ENCODE measurements at regions not wholly inside any gene's neighbourhood (a gene's known extent, or its start where the extent isn't known, plus 50 kb on each side); places are given as distances from the start of the nearest gene placed in this dataset.

DNA sequence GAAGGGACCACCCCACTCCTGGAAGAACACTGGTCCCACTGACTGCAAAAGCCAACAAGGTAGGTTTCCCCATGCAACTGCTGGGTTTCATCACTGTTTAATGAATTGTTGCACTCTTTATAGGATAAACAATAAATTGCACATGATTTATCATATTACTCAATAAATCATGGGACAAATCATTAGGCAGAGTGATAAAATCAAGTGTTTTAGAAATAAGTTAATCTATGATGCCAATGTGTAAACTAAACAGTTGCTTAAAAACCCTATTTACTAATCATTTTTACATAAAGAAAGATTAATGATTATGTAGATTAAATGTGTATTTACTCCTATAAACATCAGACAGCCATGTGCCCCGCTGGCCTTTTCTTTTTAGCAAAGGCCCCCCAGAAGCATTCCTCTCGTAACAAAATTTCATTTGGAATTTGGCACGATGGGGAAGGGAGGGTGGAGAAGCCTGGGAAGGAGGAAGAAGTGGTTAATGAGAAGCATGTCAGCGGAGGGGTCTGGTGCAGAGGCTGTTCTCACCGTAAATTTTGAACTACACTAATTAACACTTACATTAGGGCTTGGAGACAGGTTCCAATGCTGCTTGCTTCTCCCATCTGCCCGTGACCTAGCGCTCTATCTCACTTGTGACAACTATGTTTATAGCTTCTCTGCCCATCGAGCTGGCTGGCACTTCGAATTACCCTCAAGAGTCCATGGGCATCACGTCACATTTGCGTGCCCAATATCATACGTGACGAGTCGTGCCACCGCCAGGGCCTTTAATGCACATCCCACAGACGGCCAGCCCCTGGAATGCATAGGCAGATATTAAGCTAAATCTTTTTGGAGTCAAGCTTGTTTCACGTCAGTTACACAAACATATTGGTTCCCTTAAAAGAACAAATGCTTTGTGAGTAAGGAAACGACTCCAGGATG, 357.7 kb upstream of the TSHZ3 start:
- no peaks in the 10 kb centered on the region for H3K4me1 ChIP-seq (ENCODE audit: control insufficient read depth, low read depth, low read length)
- no peak overlapping the region for H3K9ac ChIP-seq (ENCODE audit: low read length)
- H3K27me3 ChIP-seq (ENCODE audit: control insufficient read depth, insufficient read depth, low read length) = no peaks in the 10 kb centered on the region
- no peak overlapping the region for H3K4me3 ChIP-seq (ENCODE audit: low read length)
- H3K36me3 ChIP-seq (ENCODE audit: control insufficient read depth, low read depth, low read length) = no peaks in the 10 kb centered on the region
- H3K9me3 ChIP-seq (ENCODE audit: control insufficient read depth, low read depth, low read length) = no peaks in the 10 kb centered on the region
- no peak overlapping the region for H3K27ac ChIP-seq (ENCODE audit: low read length)

- no peak overlapping the region for H3K4me3 ChIP-seq (ENCODE audit: low read length)
- no peaks in the 10 kb centered on the region for H3K9me3 ChIP-seq (ENCODE audit: control insufficient read depth, low read depth, low read length)
- H3K4me1 ChIP-seq (ENCODE audit: control insufficient read depth, low read depth, low read length) = no peaks in the 10 kb centered on the region
- no peak overlapping the region for H3K9ac ChIP-seq (ENCODE audit: low read length)
- H3K27ac ChIP-seq (ENCODE audit: low read length) = no peak overlapping the region
- H3K27me3 ChIP-seq (ENCODE audit: control insufficient read depth, insufficient read depth, low read length) = no peaks in the 10 kb centered on the region
- H3K36me3 ChIP-seq (ENCODE audit: control insufficient read depth, low read depth, low read length) = no peaks in the 10 kb centered on the region
Observed at GRCh38 chr19:31708520-31708919, 359.3 kb upstream of the TSHZ3 start.

DNA sequence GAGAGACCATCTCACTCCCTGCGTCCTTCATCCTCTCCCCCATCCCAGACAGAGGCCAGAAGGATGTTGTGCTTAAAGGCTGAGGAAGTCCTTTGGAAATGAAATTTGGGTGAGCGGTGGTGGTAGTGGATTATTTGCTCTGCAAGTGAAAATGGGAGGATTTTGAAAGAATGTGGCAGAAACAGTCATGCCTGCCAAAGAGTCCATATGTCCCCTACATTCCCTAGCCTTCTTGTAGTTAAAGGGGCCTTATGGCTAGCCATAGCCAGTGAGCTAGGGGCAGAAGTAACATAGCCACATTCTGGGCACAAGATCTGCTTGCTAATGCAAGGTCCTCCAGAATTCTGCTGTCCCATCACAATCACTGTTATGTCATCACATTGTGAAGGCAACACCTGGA, 360.2 kb upstream of the TSHZ3 start:
- H3K27me3 ChIP-seq (ENCODE audit: control insufficient read depth, insufficient read depth, low read length) = no peaks in the 10 kb centered on the region
- no peaks in the 10 kb centered on the region for H3K9me3 ChIP-seq (ENCODE audit: control insufficient read depth, low read depth, low read length)
- H3K4me3 ChIP-seq (ENCODE audit: low read length) = no peak overlapping the region
- no peak overlapping the region for H3K9ac ChIP-seq (ENCODE audit: low read length)
- H3K36me3 ChIP-seq (ENCODE audit: control insufficient read depth, low read depth, low read length) = no peaks in the 10 kb centered on the region
- no peaks in the 10 kb centered on the region for H3K4me1 ChIP-seq (ENCODE audit: control insufficient read depth, low read depth, low read length)
- H3K27ac ChIP-seq (ENCODE audit: low read length) = no peak overlapping the region

GRCh38 chr19:31715249-31715945, 366.2 kb upstream of the TSHZ3 start:
- no peak overlapping the region for H3K9ac ChIP-seq (ENCODE audit: low read length)
- H3K36me3 ChIP-seq (ENCODE audit: control insufficient read depth, low read depth, low read length) = no peaks in the 10 kb centered on the region
- H3K27ac ChIP-seq (ENCODE audit: low read length) = no peak overlapping the region
- no peaks in the 10 kb centered on the region for H3K4me1 ChIP-seq (ENCODE audit: control insufficient read depth, low read depth, low read length)
- H3K27me3 ChIP-seq (ENCODE audit: control insufficient read depth, insufficient read depth, low read length) = no peaks in the 10 kb centered on the region
- no peak overlapping the region for H3K4me3 ChIP-seq (ENCODE audit: low read length)
- H3K9me3 ChIP-seq (ENCODE audit: control insufficient read depth, low read depth, low read length) = no peaks in the 10 kb centered on the region

- Histone ChIP-seq H3K36me3 (ENCODE audit: control insufficient read depth, low read depth, low read length) (no peaks in the 10 kb centered on the region), H3K27ac (ENCODE audit: low read length) (no peak overlapping the region), H3K4me1 (ENCODE audit: control insufficient read depth, low read depth, low read length) (no peaks in the 10 kb centered on the region), H3K4me3 (ENCODE audit: low read length) (no peak overlapping the region), H3K27me3 (ENCODE audit: control insufficient read depth, insufficient read depth, low read length) (no peaks in the 10 kb centered on the region), H3K9ac (ENCODE audit: low read length) (no peak overlapping the region), H3K9me3 (ENCODE audit: control insufficient read depth, low read depth, low read length) (no peaks in the 10 kb centered on the region)
Observed at GRCh38 chr19:31716826-31717225, 367.6 kb upstream of the TSHZ3 start.

DNA sequence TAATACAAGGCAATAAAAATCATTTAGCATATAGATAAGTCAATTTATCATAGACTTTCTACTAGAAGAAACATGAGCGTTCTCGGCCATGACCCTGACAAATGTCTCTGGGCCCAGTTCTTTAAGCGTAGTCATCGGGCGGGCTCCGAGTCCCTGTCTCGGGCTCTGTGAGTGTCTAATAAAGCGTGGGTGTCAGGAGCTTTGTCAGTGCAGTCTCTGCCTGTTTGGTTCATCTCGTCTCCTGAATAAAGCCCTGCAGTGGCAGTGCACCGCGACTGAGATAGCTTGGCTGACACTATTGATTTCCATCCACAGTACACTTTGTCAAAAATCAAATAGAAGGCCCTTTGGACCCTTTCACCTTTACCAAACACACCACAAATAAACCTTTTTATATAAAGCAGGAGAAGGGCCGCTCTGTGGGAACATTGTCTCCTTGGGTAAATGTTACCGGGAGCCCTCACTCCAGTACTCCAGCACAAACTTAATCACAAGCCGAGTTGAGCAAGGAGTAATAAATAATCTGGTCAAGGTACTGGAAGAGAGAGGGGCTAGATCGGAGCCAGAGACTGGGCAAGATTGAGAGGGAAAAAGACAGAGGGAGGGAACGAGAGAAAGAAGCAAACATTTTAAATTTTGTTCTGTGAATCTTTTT, 368.2 kb upstream of the TSHZ3 start:
- H3K27ac ChIP-seq (ENCODE audit: low read length) = no peak overlapping the region
- no peaks in the 10 kb centered on the region for H3K9me3 ChIP-seq (ENCODE audit: control insufficient read depth, low read depth, low read length)
- H3K27me3 ChIP-seq (ENCODE audit: control insufficient read depth, insufficient read depth, low read length) = no peaks in the 10 kb centered on the region
- H3K4me3 ChIP-seq (ENCODE audit: low read length) = no peak overlapping the region
- no peaks in the 10 kb centered on the region for H3K36me3 ChIP-seq (ENCODE audit: control insufficient read depth, low read depth, low read length)
- no peak overlapping the region for H3K9ac ChIP-seq (ENCODE audit: low read length)
- no peaks in the 10 kb centered on the region for H3K4me1 ChIP-seq (ENCODE audit: control insufficient read depth, low read depth, low read length)

GRCh38 chr19:31718032-31718431, 368.8 kb upstream of the TSHZ3 start:
- no peaks in the 10 kb centered on the region for H3K36me3 ChIP-seq (ENCODE audit: control insufficient read depth, low read depth, low read length)
- H3K9me3 ChIP-seq (ENCODE audit: control insufficient read depth, low read depth, low read length) = no peaks in the 10 kb centered on the region
- no peaks in the 10 kb centered on the region for H3K4me1 ChIP-seq (ENCODE audit: control insufficient read depth, low read depth, low read length)
- no peak overlapping the region for H3K9ac ChIP-seq (ENCODE audit: low read length)
- H3K27me3 ChIP-seq (ENCODE audit: control insufficient read depth, insufficient read depth, low read length) = no peaks in the 10 kb centered on the region
- H3K4me3 ChIP-seq (ENCODE audit: low read length) = no peak overlapping the region
- H3K27ac ChIP-seq (ENCODE audit: low read length) = no peak overlapping the region

DNA sequence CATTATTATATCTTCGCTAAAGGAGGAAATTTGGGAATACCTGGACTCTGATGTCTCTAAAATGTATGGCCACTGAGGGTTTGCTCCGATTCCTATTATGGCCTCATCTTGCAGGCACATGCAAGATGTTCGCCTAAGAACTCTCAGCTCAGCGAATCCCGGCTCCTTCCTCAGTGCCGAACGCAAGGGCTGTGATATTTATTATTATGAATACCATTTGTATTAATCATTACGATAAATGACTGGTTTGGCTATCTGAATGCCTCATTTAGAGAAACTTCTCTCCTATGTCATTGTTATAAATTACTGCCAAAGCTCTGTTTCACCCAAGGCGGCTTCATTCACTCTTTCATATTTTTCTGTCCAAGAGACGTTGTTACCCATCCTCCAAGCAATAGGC, 369.7 kb upstream of the TSHZ3 start:
- H3K27me3 ChIP-seq (ENCODE audit: control insufficient read depth, insufficient read depth, low read length) = no peaks in the 10 kb centered on the region
- no peak overlapping the region for H3K9ac ChIP-seq (ENCODE audit: low read length)
- no peaks in the 10 kb centered on the region for H3K9me3 ChIP-seq (ENCODE audit: control insufficient read depth, low read depth, low read length)

GRCh38 chr19:31723101-31723500, 373.9 kb upstream of the TSHZ3 start:
- no peak overlapping the region for H3K9ac ChIP-seq (ENCODE audit: low read length)
- no peaks in the 10 kb centered on the region for H3K4me1 ChIP-seq (ENCODE audit: control insufficient read depth, low read depth, low read length)
- H3K36me3 ChIP-seq (ENCODE audit: control insufficient read depth, low read depth, low read length) = no peaks in the 10 kb centered on the region
- H3K27ac ChIP-seq (ENCODE audit: low read length) = no peak overlapping the region
- no peaks in the 10 kb centered on the region for H3K9me3 ChIP-seq (ENCODE audit: control insufficient read depth, low read depth, low read length)
- H3K4me3 ChIP-seq (ENCODE audit: low read length) = no peak overlapping the region
- H3K27me3 ChIP-seq (ENCODE audit: control insufficient read depth, insufficient read depth, low read length) = no peaks in the 10 kb centered on the region

More for the DNA sequence above, 369.7 kb upstream of the TSHZ3 start:
- H3K36me3 ChIP-seq (ENCODE audit: control insufficient read depth, low read depth, low read length) = no peaks in the 10 kb centered on the region
- H3K27ac ChIP-seq (ENCODE audit: low read length) = no peak overlapping the region
- H3K4me1 ChIP-seq (ENCODE audit: control insufficient read depth, low read depth, low read length) = no peaks in the 10 kb centered on the region
- no peak overlapping the region for H3K4me3 ChIP-seq (ENCODE audit: low read length)

- no peak overlapping the region for H3K4me3 ChIP-seq (ENCODE audit: low read length)
- H3K27me3 ChIP-seq (ENCODE audit: control insufficient read depth, insufficient read depth, low read length) = no peaks in the 10 kb centered on the region
- H3K36me3 ChIP-seq (ENCODE audit: control insufficient read depth, low read depth, low read length) = no peaks in the 10 kb centered on the region
- H3K27ac ChIP-seq (ENCODE audit: low read length) = no peak overlapping the region
- no peaks in the 10 kb centered on the region for H3K4me1 ChIP-seq (ENCODE audit: control insufficient read depth, low read depth, low read length)
- no peaks in the 10 kb centered on the region for H3K9me3 ChIP-seq (ENCODE audit: control insufficient read depth, low read depth, low read length)
- no peak overlapping the region for H3K9ac ChIP-seq (ENCODE audit: low read length)
Observed at GRCh38 chr19:31725051-31725450, 375.8 kb upstream of the TSHZ3 start.

DNA sequence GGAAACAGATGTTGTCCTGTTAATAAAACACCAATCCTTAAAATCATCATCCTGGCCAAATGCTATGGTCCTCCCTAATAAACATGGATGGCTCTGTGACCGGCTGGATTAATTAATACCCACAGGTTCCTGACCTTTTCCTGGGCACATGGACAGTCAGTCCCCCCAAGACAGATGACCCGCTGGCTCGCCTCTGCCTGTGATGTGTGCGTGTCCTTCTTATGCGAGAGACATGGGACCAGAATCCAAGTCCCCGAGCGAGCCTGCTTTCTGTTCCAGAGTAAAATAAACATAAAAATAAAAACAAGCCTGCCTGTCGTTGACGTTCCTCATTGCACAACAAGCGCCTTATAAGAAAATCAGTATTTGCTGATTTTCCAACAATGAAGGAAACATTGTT, 378.3 kb upstream of the TSHZ3 start:
- Histone ChIP-seq H3K27ac (ENCODE audit: low read length) (no peak overlapping the region), H3K27me3 (ENCODE audit: control insufficient read depth, insufficient read depth, low read length) (no peaks in the 10 kb centered on the region), H3K9ac (ENCODE audit: low read length) (no peak overlapping the region), H3K9me3 (ENCODE audit: control insufficient read depth, low read depth, low read length) (no peaks in the 10 kb centered on the region), H3K4me3 (ENCODE audit: low read length) (no peak overlapping the region), H3K36me3 (ENCODE audit: control insufficient read depth, low read depth, low read length) (no peaks in the 10 kb centered on the region), H3K4me1 (ENCODE audit: control insufficient read depth, low read depth, low read length) (no peaks in the 10 kb centered on the region)
